GM23338 (cell line): ENCODE measurements at regions not wholly inside any gene's neighbourhood (a gene's known extent, or its start where the extent isn't known, plus 50 kb on each side); places are given as distances from the start of the nearest gene placed in this dataset.

Source experiments
- ATAC-seq: fragments of 200-7000 bp; cut with Tn5 transposase; 3 replicates; pipeline ENCODE4 v1.9.1; 2020
- DNase-seq: peaks from one replicate; pipeline ENCODE4 v3.0.0-alpha.2; 2015; ENCODE audit warnings: low spot score
- H2AFZ ChIP-seq: fragments of 200-600 bp; sonication (generic); 2 replicates; pipeline ENCODE4 v1.8.0; 2016; ENCODE audit warnings: antibody characterized with exemption, mild to moderate bottlenecking, moderate library complexity
- H3F3A ChIP-seq: fragments of 200-600 bp; sonication (generic); replicated peaks from 2 replicates; pipeline ENCODE4 v1.8.0; 2017; ENCODE audit warnings: antibody characterized with exemption, mixed run types, low read depth
- H3K27ac ChIP-seq: fragments of 200-600 bp; sonication (generic); 2 replicates; pipeline ENCODE4 v1.6.1; 2016; ENCODE audit warnings: low read depth
- H3K27me3 ChIP-seq: fragments of 200-600 bp; sonication (generic); 2 replicates; pipeline ENCODE4 v1.8.0; 2016; ENCODE audit warnings: mild to moderate bottlenecking, mixed run types, moderate library complexity; ENCODE audit not compliant: insufficient read depth
- H3K36me3 ChIP-seq: fragments of 200-600 bp; sonication (generic); 2 replicates; pipeline ENCODE4 v1.8.0; 2016; ENCODE audit warnings: mild to moderate bottlenecking; ENCODE audit not compliant: insufficient read depth
- H3K4me1 ChIP-seq: fragments of 200-600 bp; sonication (generic); 2 replicates; pipeline ENCODE4 v1.8.0; 2016; ENCODE audit warnings: mild to moderate bottlenecking, moderate library complexity; ENCODE audit not compliant: insufficient read depth
- H3K4me2 ChIP-seq: fragments of 200-600 bp; sonication (generic); 2 replicates; pipeline ENCODE4 v1.7.1; 2017; ENCODE audit warnings: mixed run types
- H3K4me3 ChIP-seq: fragments of 200-600 bp; sonication (generic); 2 replicates; pipeline ENCODE4 v1.6.1; 2016; ENCODE audit warnings: mixed run types
- H3K79me2 ChIP-seq: fragments of 200-600 bp; sonication (generic); replicated peaks from 2 replicates; pipeline ENCODE4 v1.8.0; 2017; ENCODE audit warnings: mild to moderate bottlenecking; ENCODE audit not compliant: insufficient read depth
- H3K9me2 ChIP-seq: fragments of 200-600 bp; sonication (generic); 2 replicates; pipeline ENCODE4 v1.8.0; 2017; ENCODE audit not compliant: insufficient read depth
- H4K20me1 ChIP-seq: fragments of 200-600 bp; sonication (generic); replicated peaks from 2 replicates; pipeline ENCODE4 v1.8.0; 2017; ENCODE audit warnings: mild to moderate bottlenecking; ENCODE audit not compliant: insufficient read depth
- H3K27ac Mint-ChIP-seq: 2 replicates; pipeline ENCODE4 v1.8.0; 2020; ENCODE audit warnings: inconsistent platforms, mild to moderate bottlenecking, moderate library complexity, mixed read lengths
- H3K27me3 Mint-ChIP-seq: 3 replicates; pipeline ENCODE4 v1.8.0; 2022; ENCODE audit warnings: low read depth, mild to moderate bottlenecking, moderate library complexity, mixed read lengths, inconsistent platforms; ENCODE audit not compliant: insufficient read depth, poor library complexity
- H3K36me3 Mint-ChIP-seq: 3 replicates; pipeline ENCODE4 v1.8.0; 2021; ENCODE audit warnings: low read depth, mild to moderate bottlenecking, inconsistent platforms, moderate library complexity, mixed read lengths
- H3K4me1 Mint-ChIP-seq: 3 replicates; pipeline ENCODE4 v1.8.0; 2020; ENCODE audit warnings: mild to moderate bottlenecking, inconsistent platforms, mixed read lengths
- H3K4me3 Mint-ChIP-seq: 3 replicates; pipeline ENCODE4 v1.8.0; 2021; ENCODE audit warnings: moderate library complexity, mild to moderate bottlenecking, inconsistent platforms, mixed read lengths
- H3K9me3 Mint-ChIP-seq: 3 replicates; pipeline ENCODE4 v1.8.0; 2020; ENCODE audit warnings: moderate library complexity, mild to moderate bottlenecking, inconsistent platforms, mixed read lengths
- ETS1 ChIP-seq: IDR thresholded peaks from 2 replicates; pipeline ENCODE4 v1.6.1; 2016; ENCODE audit warnings: antibody characterized with exemption
- EZH2 ChIP-seq: fragments of 200-600 bp; sonication (generic); IDR thresholded peaks from one replicate; pipeline ENCODE4 v1.8.0; 2017; ENCODE audit warnings: antibody characterized with exemption, mild to moderate bottlenecking, low read depth; ENCODE audit not compliant: unreplicated experiment
- POLR2AphosphoS5 ChIP-seq: IDR thresholded peaks from 2 replicates; pipeline ENCODE4 v1.6.1; 2016; ENCODE audit warnings: antibody characterized with exemption, low read depth
- REST ChIP-seq: IDR thresholded peaks from one replicate; pipeline ENCODE4 v1.6.1; 2018; ENCODE audit warnings: antibody characterized with exemption; ENCODE audit not compliant: unreplicated experiment
- ZNF462 ChIP-seq: fragments of 250-450 bp; sonication (Bioruptor Pico); IDR thresholded peaks from 2 replicates; pipeline ENCODE4 v1.5.0; 2020; ENCODE audit warnings: mild to moderate bottlenecking, moderate library complexity

GRCh38 chr1:222278501-222278900 lies 269.4 kb downstream of the HHIPL2 start:
- Histone ChIP-seq H3K27me3 (no peaks in the 10 kb centered on the region), H2AFZ (no peak overlapping the region), H3K4me1 (no peaks in the 10 kb centered on the region), H3K4me3 (no peak overlapping the region), H3K9me2 (no peaks in the 10 kb centered on the region), H3K36me3 (no peaks in the 10 kb centered on the region), H3K79me2 (no peaks in the 10 kb centered on the region), H3F3A (no peaks in the 10 kb centered on the region), H3K27ac (no peak overlapping the region), H4K20me1 (no peaks in the 10 kb centered on the region), H3K4me2 (no peak overlapping the region)
- Mint-ChIP-seq H3K4me1 (no peaks in the 10 kb centered on the region; the same call in 2 of the 3 replicates), H3K36me3 (no peaks in the 10 kb centered on the region), H3K9me3 (peaks cover 6% of the 10 kb centered on the region; the same call in 1 of the 3 replicates), H3K27me3 (peaks cover 2% of the 10 kb centered on the region), H3K27ac (no peak overlapping the region), H3K4me3 (no peak overlapping the region)
- TF ChIP-seq EZH2 (no peak), ETS1 (no peak), REST (no peak), ZNF462 (CRISPR knock-in tag) (no peak), POLR2AphosphoS5 (no peak)
- ATAC-seq, result no peak
- DNase-seq, result no peak
